Astrocyte (in vitro differentiated cells and primary cell): ENCODE measurements at regions not wholly inside any gene's neighbourhood (a gene's known extent, or its start where the extent isn't known, plus 50 kb on each side); places are given as distances from the start of the nearest gene placed in this dataset.

ENCODE experiments used
- DNase-seq: peaks from one replicate; pipeline ENCODE4 v3.0.0-alpha.2; 2010; ENCODE audit warnings: low read depth
- FAIRE-seq: peaks from 2 replicates; lab custom pipeline; 2011; peaks lifted over from hg19 to GRCh38; lab: Jason Lieb, UNC
- H2AFZ ChIP-seq: 2 replicates; pipeline ENCODE4 v1.6.0; 2012; ENCODE audit warnings: low read depth, low read length, inconsistent platforms
- H3K27ac ChIP-seq: 2 replicates; pipeline ENCODE4 v1.5.1; 2011; ENCODE audit warnings: low read depth, low read length, inconsistent platforms
- H3K27me3 ChIP-seq: 2 replicates; pipeline ENCODE4 v1.6.0; 2011; ENCODE audit warnings: low read length, inconsistent platforms; ENCODE audit not compliant: insufficient read depth
- H3K36me3 ChIP-seq: 2 replicates; pipeline ENCODE4 v1.5.1; 2011; ENCODE audit warnings: low read length, inconsistent platforms; ENCODE audit not compliant: insufficient read depth
- H3K4me1 ChIP-seq: 2 replicates; pipeline ENCODE4 v1.5.1; 2011; ENCODE audit warnings: low read length, inconsistent platforms; ENCODE audit not compliant: insufficient read depth
- H3K4me2 ChIP-seq: 2 replicates; pipeline ENCODE4 v1.6.0; 2012; ENCODE audit warnings: low read length, inconsistent platforms
- H3K4me3 ChIP-seq: 2 replicates; pipeline ENCODE4 v1.5.1; 2011; ENCODE audit warnings: low read depth, mild to moderate bottlenecking, low read length, inconsistent platforms; ENCODE audit not compliant: insufficient read depth
- H3K79me2 ChIP-seq: 2 replicates; pipeline ENCODE4 v1.6.0; 2012; ENCODE audit warnings: mild to moderate bottlenecking, low read length, inconsistent platforms; ENCODE audit not compliant: insufficient read depth
- H3K9ac ChIP-seq: 2 replicates; pipeline ENCODE4 v1.6.0; 2012; ENCODE audit warnings: mild to moderate bottlenecking, low read length, inconsistent platforms
- H3K9me3 ChIP-seq: 2 replicates; pipeline ENCODE4 v1.5.1; 2012; ENCODE audit warnings: low read depth, mild to moderate bottlenecking, low read length, inconsistent platforms; ENCODE audit not compliant: insufficient read depth
- H4K20me1 ChIP-seq: 2 replicates; pipeline ENCODE4 v1.6.0; 2012; ENCODE audit warnings: low read length, inconsistent platforms; ENCODE audit not compliant: insufficient read depth
- H3K27ac Mint-ChIP-seq: one replicate; pipeline ENCODE4 v1.8.0; 2021; ENCODE audit warnings: mild to moderate bottlenecking, mixed read lengths; ENCODE audit not compliant: unreplicated experiment
- H3K27me3 Mint-ChIP-seq: one replicate; pipeline ENCODE4 v1.8.0; 2021; ENCODE audit warnings: low read depth, mixed read lengths; ENCODE audit not compliant: unreplicated experiment
- H3K36me3 Mint-ChIP-seq: one replicate; pipeline ENCODE4 v1.8.0; 2021; ENCODE audit warnings: low read depth, mixed read lengths; ENCODE audit not compliant: unreplicated experiment
- H3K4me1 Mint-ChIP-seq: one replicate; pipeline ENCODE4 v1.8.0; 2021; ENCODE audit warnings: low read depth, mixed read lengths; ENCODE audit not compliant: unreplicated experiment
- H3K4me3 Mint-ChIP-seq: one replicate; pipeline ENCODE4 v1.8.0; 2021; ENCODE audit warnings: mild to moderate bottlenecking, moderate library complexity, mixed read lengths; ENCODE audit not compliant: unreplicated experiment
- H3K9me3 Mint-ChIP-seq: one replicate; pipeline ENCODE4 v1.8.0; 2021; ENCODE audit warnings: mild to moderate bottlenecking, mixed read lengths; ENCODE audit not compliant: unreplicated experiment
- EZH2 ChIP-seq: IDR thresholded peaks from 2 replicates; pipeline ENCODE4 v1.6.1; 2012; ENCODE audit warnings: mild to moderate bottlenecking, low read length, inconsistent platforms; ENCODE audit not compliant: insufficient read depth
- TF ChIP-seq, protein P1 (sequence below): IDR thresholded peaks from 2 replicates; pipeline ENCODE4 v1.5.1; 2011; ENCODE audit warnings: low read depth, mild to moderate bottlenecking, inconsistent platforms, low read length, moderate library complexity; ENCODE audit not compliant: insufficient read depth

GRCh38 chr2:75309596-75310463, 110.5 kb upstream of the TACR1 start:
- no peaks in the 10 kb centered on the region for H4K20me1 ChIP-seq
- no peaks in the 10 kb centered on the region for H3K9me3 ChIP-seq
- H3K79me2 ChIP-seq: no peaks in the 10 kb centered on the region
- no peak overlapping the region for H3K9ac ChIP-seq
- TF ChIP-seq, protein P1, sequence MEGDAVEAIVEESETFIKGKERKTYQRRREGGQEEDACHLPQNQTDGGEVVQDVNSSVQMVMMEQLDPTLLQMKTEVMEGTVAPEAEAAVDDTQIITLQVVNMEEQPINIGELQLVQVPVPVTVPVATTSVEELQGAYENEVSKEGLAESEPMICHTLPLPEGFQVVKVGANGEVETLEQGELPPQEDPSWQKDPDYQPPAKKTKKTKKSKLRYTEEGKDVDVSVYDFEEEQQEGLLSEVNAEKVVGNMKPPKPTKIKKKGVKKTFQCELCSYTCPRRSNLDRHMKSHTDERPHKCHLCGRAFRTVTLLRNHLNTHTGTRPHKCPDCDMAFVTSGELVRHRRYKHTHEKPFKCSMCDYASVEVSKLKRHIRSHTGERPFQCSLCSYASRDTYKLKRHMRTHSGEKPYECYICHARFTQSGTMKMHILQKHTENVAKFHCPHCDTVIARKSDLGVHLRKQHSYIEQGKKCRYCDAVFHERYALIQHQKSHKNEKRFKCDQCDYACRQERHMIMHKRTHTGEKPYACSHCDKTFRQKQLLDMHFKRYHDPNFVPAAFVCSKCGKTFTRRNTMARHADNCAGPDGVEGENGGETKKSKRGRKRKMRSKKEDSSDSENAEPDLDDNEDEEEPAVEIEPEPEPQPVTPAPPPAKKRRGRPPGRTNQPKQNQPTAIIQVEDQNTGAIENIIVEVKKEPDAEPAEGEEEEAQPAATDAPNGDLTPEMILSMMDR: no peak
- no peak for TF ChIP-seq EZH2
- Mint-ChIP-seq H3K27me3 (peaks cover 4% of the 10 kb centered on the region), H3K27ac (no peak overlapping the region), H3K4me3 (no peak overlapping the region), H3K4me1 (peaks cover 5% of the 10 kb centered on the region), H3K9me3 (no peaks in the 10 kb centered on the region), H3K36me3 (no peaks in the 10 kb centered on the region)
- peak; percentile 28 for DNase-seq
- no peaks in the 10 kb centered on the region for H3K27me3 ChIP-seq
- no peaks in the 10 kb centered on the region for H3K36me3 ChIP-seq
- H3K4me2 ChIP-seq: no peak overlapping the region
- no peak overlapping the region for H3K4me3 ChIP-seq
- no peak for FAIRE-seq
- no peak overlapping the region for H2AFZ ChIP-seq
- H3K4me1 ChIP-seq: no peaks in the 10 kb centered on the region
- H3K27ac ChIP-seq: no peak overlapping the region

- Histone ChIP-seq H3K9ac (no peak overlapping the region), H3K9me3 (no peaks in the 10 kb centered on the region), H3K79me2 (no peaks in the 10 kb centered on the region), H3K27ac (no peak overlapping the region), H3K27me3 (no peaks in the 10 kb centered on the region), H4K20me1 (no peaks in the 10 kb centered on the region), H3K36me3 (no peaks in the 10 kb centered on the region), H3K4me3 (no peak overlapping the region), H3K4me1 (no peaks in the 10 kb centered on the region), H2AFZ (no peak overlapping the region), H3K4me2 (no peak overlapping the region)
- Mint-ChIP-seq H3K4me3 (no peak overlapping the region), H3K36me3 (no peaks in the 10 kb centered on the region), H3K4me1 (no peaks in the 10 kb centered on the region), H3K27ac (no peak overlapping the region), H3K27me3 (peaks cover 4% of the 10 kb centered on the region), H3K9me3 (no peaks in the 10 kb centered on the region)
- FAIRE-seq (no peak), DNase-seq (no peak)
- TF ChIP-seq, protein P1: no peak
- TF ChIP-seq EZH2: no peak
These were observed 103.9 kb upstream of the TACR1 start for GRCh38 chr2:75303227-75303626.

- no peak for DNase-seq
- H3K9me3 ChIP-seq: no peaks in the 10 kb centered on the region
- H3K36me3 ChIP-seq: no peaks in the 10 kb centered on the region
- no peaks in the 10 kb centered on the region for H3K27me3 ChIP-seq
- no peak overlapping the region for H3K9ac ChIP-seq
- no peak overlapping the region for H3K27ac ChIP-seq
- peaks cover 22% of the 10 kb centered on the region for H3K4me1 ChIP-seq
- H3K36me3 Mint-ChIP-seq: no peaks in the 10 kb centered on the region
- peaks cover 6% of the 10 kb centered on the region for H3K4me1 Mint-ChIP-seq
- no peak for TF ChIP-seq EZH2
- TF ChIP-seq, protein P1: no peak
- no peak overlapping the region for H2AFZ ChIP-seq
- H3K79me2 ChIP-seq: no peaks in the 10 kb centered on the region
- no peak overlapping the region for H3K4me2 ChIP-seq
- H3K27ac Mint-ChIP-seq: no peak overlapping the region
- H3K27me3 Mint-ChIP-seq: no peaks in the 10 kb centered on the region
- no peak for FAIRE-seq
- H3K4me3 ChIP-seq: no peak overlapping the region
- H3K4me3 Mint-ChIP-seq: no peak overlapping the region
- H4K20me1 ChIP-seq: no peaks in the 10 kb centered on the region
- H3K9me3 Mint-ChIP-seq: no peaks in the 10 kb centered on the region
These were observed 95.0 kb upstream of the TACR1 start for GRCh38 chr2:75294362-75294761.
